Activated T-helper 17 cell treated with anti-CD3 and anti-CD28 coated beads, Interleukin-2, amount 50 U/mL, for 72 hours (primary cell): ENCODE measurements at regions not wholly inside any gene's neighbourhood (a gene's known extent, or its start where the extent isn't known, plus 50 kb on each side); places are given as distances from the start of the nearest gene placed in this dataset.

Source experiments
- ATAC-seq: fragments of 150-1000 bp; cut with Tn5 transposase; replicated peaks from 2 replicates; pipeline ENCODE4 v1.10.0; 2021; ENCODE audit warnings: mild to moderate bottlenecking, moderate library complexity
- H3K27ac Mint-ChIP-seq: one replicate; pipeline ENCODE4 v1.8.0; 2022; ENCODE audit warnings: mixed read lengths
- H3K27me3 Mint-ChIP-seq: one replicate; pipeline ENCODE4 v1.8.0; 2022; ENCODE audit warnings: mixed read lengths
- H3K36me3 Mint-ChIP-seq: one replicate; pipeline ENCODE4 v1.8.0; 2022; ENCODE audit warnings: low read depth, mild to moderate bottlenecking, mixed read lengths
- H3K4me1 Mint-ChIP-seq: one replicate; pipeline ENCODE4 v1.8.0; 2022; ENCODE audit warnings: mixed read lengths
- H3K4me3 Mint-ChIP-seq: one replicate; pipeline ENCODE4 v1.8.0; 2022; ENCODE audit warnings: mild to moderate bottlenecking, mixed read lengths
- H3K9me3 Mint-ChIP-seq: one replicate; pipeline ENCODE4 v1.8.0; 2022; ENCODE audit warnings: mixed read lengths

GRCh38 chr6:8218861-8219260 lies 116.5 kb upstream of the EEF1E1 start:
- ATAC-seq, result no peak
- Mint-ChIP-seq H3K27me3 (peaks cover 6% of the 10 kb centered on the region), H3K36me3 (no peaks in the 10 kb centered on the region), H3K27ac (no peak overlapping the region), H3K4me1 (no peaks in the 10 kb centered on the region), H3K9me3 (no peaks in the 10 kb centered on the region), H3K4me3 (no peak overlapping the region)

GRCh38 chr6:8215631-8216030 lies 113.3 kb upstream of the EEF1E1 start:
- no peak for ATAC-seq
- Mint-ChIP-seq H3K9me3 (no peaks in the 10 kb centered on the region), H3K27ac (no peak overlapping the region), H3K36me3 (no peaks in the 10 kb centered on the region), H3K27me3 (peaks cover 26% of the 10 kb centered on the region), H3K4me1 (no peaks in the 10 kb centered on the region), H3K4me3 (no peak overlapping the region)

- no peak overlapping the region for H3K4me3 Mint-ChIP-seq
- H3K36me3 Mint-ChIP-seq, result no peaks in the 10 kb centered on the region
- no peak overlapping the region for H3K27ac Mint-ChIP-seq
- no peaks in the 10 kb centered on the region for H3K9me3 Mint-ChIP-seq
- peaks cover 26% of the 10 kb centered on the region for H3K27me3 Mint-ChIP-seq
- no peaks in the 10 kb centered on the region for H3K4me1 Mint-ChIP-seq
- no peak for ATAC-seq
These were observed 111.6 kb upstream of the EEF1E1 start for GRCh38 chr6:8213995-8214394.

- no peaks in the 10 kb centered on the region for H3K4me1 Mint-ChIP-seq
- no peak for ATAC-seq
- H3K36me3 Mint-ChIP-seq, result no peaks in the 10 kb centered on the region
- H3K4me3 Mint-ChIP-seq, result no peak overlapping the region
- H3K27me3 Mint-ChIP-seq, result peaks cover 26% of the 10 kb centered on the region
- H3K27ac Mint-ChIP-seq, result no peak overlapping the region
- no peaks in the 10 kb centered on the region for H3K9me3 Mint-ChIP-seq
These were observed 110.5 kb upstream of the EEF1E1 start for GRCh38 chr6:8212720-8213434.

- no peak for ATAC-seq
- no peaks in the 10 kb centered on the region for H3K9me3 Mint-ChIP-seq
- H3K27me3 Mint-ChIP-seq, result peaks cover 28% of the 10 kb centered on the region
- H3K4me3 Mint-ChIP-seq, result no peak overlapping the region
- no peaks in the 10 kb centered on the region for H3K36me3 Mint-ChIP-seq
- H3K4me1 Mint-ChIP-seq, result no peaks in the 10 kb centered on the region
- no peak overlapping the region for H3K27ac Mint-ChIP-seq
These were observed 105.5 kb upstream of the EEF1E1 start for GRCh38 chr6:8207869-8208191.

GRCh38 chr6:8207191-8207868 lies 105.0 kb upstream of the EEF1E1 start:
- ATAC-seq, result no peak
- Mint-ChIP-seq H3K27ac (no peak overlapping the region), H3K4me1 (no peaks in the 10 kb centered on the region), H3K4me3 (no peak overlapping the region), H3K27me3 (peaks cover 29% of the 10 kb centered on the region), H3K9me3 (no peaks in the 10 kb centered on the region), H3K36me3 (no peaks in the 10 kb centered on the region)

- Mint-ChIP-seq H3K9me3 (no peaks in the 10 kb centered on the region), H3K4me3 (no peak overlapping the region), H3K27ac (no peak overlapping the region), H3K27me3 (peaks cover 24% of the 10 kb centered on the region), H3K4me1 (no peaks in the 10 kb centered on the region), H3K36me3 (no peaks in the 10 kb centered on the region)
- ATAC-seq, result no peak
These were observed 101.0 kb upstream of the EEF1E1 start for GRCh38 chr6:8203337-8203736.

- no peak for ATAC-seq
- Mint-ChIP-seq H3K36me3 (no peaks in the 10 kb centered on the region), H3K9me3 (no peaks in the 10 kb centered on the region), H3K4me3 (no peak overlapping the region), H3K27me3 (peaks cover 27% of the 10 kb centered on the region), H3K4me1 (no peaks in the 10 kb centered on the region), H3K27ac (no peak overlapping the region)
These were observed 99.3 kb upstream of the EEF1E1 start for GRCh38 chr6:8201679-8202078.

GRCh38 chr6:8200255-8200654 lies 97.9 kb upstream of the EEF1E1 start:
- peaks cover 25% of the 10 kb centered on the region for H3K27me3 Mint-ChIP-seq
- no peak overlapping the region for H3K27ac Mint-ChIP-seq
- H3K9me3 Mint-ChIP-seq, result no peaks in the 10 kb centered on the region
- no peak for ATAC-seq
- H3K36me3 Mint-ChIP-seq, result no peaks in the 10 kb centered on the region
- H3K4me1 Mint-ChIP-seq, result no peaks in the 10 kb centered on the region
- H3K4me3 Mint-ChIP-seq, result no peak overlapping the region

- Mint-ChIP-seq H3K27ac (no peak overlapping the region), H3K36me3 (no peaks in the 10 kb centered on the region), H3K27me3 (peaks cover 26% of the 10 kb centered on the region), H3K9me3 (no peaks in the 10 kb centered on the region), H3K4me1 (no peaks in the 10 kb centered on the region), H3K4me3 (no peak overlapping the region)
- no peak for ATAC-seq
These were observed 93.4 kb upstream of the EEF1E1 start for GRCh38 chr6:8195714-8196102.

- peaks cover 29% of the 10 kb centered on the region for H3K27me3 Mint-ChIP-seq
- H3K36me3 Mint-ChIP-seq, result no peaks in the 10 kb centered on the region
- ATAC-seq, result no peak
- H3K27ac Mint-ChIP-seq, result no peak overlapping the region
- H3K4me1 Mint-ChIP-seq, result no peaks in the 10 kb centered on the region
- no peaks in the 10 kb centered on the region for H3K9me3 Mint-ChIP-seq
- no peak overlapping the region for H3K4me3 Mint-ChIP-seq
These were observed 92.8 kb upstream of the EEF1E1 start for GRCh38 chr6:8195040-8195713.

- no peak for ATAC-seq
- Mint-ChIP-seq H3K9me3 (no peaks in the 10 kb centered on the region), H3K4me1 (no peaks in the 10 kb centered on the region), H3K27ac (no peak overlapping the region), H3K36me3 (no peaks in the 10 kb centered on the region), H3K27me3 (peaks cover 29% of the 10 kb centered on the region), H3K4me3 (no peak overlapping the region)
These were observed 92.1 kb upstream of the EEF1E1 start for GRCh38 chr6:8194490-8194889.

GRCh38 chr6:8193541-8193940 lies 91.2 kb upstream of the EEF1E1 start:
- no peak overlapping the region for H3K4me3 Mint-ChIP-seq
- no peaks in the 10 kb centered on the region for H3K9me3 Mint-ChIP-seq
- H3K27me3 Mint-ChIP-seq, result peaks cover 26% of the 10 kb centered on the region
- no peak overlapping the region for H3K27ac Mint-ChIP-seq
- no peak for ATAC-seq
- no peaks in the 10 kb centered on the region for H3K36me3 Mint-ChIP-seq
- no peaks in the 10 kb centered on the region for H3K4me1 Mint-ChIP-seq

GRCh38 chr6:8192597-8192996 lies 90.2 kb upstream of the EEF1E1 start:
- Mint-ChIP-seq H3K27me3 (peaks cover 31% of the 10 kb centered on the region), H3K4me3 (no peak overlapping the region), H3K36me3 (no peaks in the 10 kb centered on the region), H3K27ac (no peak overlapping the region), H3K4me1 (no peaks in the 10 kb centered on the region), H3K9me3 (no peaks in the 10 kb centered on the region)
- ATAC-seq, result no peak

GRCh38 chr6:8192067-8192466 lies 89.7 kb upstream of the EEF1E1 start:
- Mint-ChIP-seq H3K4me3 (no peak overlapping the region), H3K27me3 (peaks cover 34% of the 10 kb centered on the region), H3K27ac (no peak overlapping the region), H3K4me1 (no peaks in the 10 kb centered on the region), H3K36me3 (no peaks in the 10 kb centered on the region), H3K9me3 (no peaks in the 10 kb centered on the region)
- no peak for ATAC-seq
